ENCODE measurements at regions not wholly inside any gene's neighbourhood (a gene's known extent, or its start where the extent isn't known, plus 50 kb on each side); places are given as distances from the start of the nearest gene placed in this dataset.

- no peak overlapping the region for H3K4me2 ChIP-seq (ENCODE audit: low read length)
- H3K9ac ChIP-seq (ENCODE audit: low read depth, low read length), result no peak overlapping the region
- no peaks in the 10 kb centered on the region for H3K36me3 ChIP-seq (ENCODE audit: insufficient read depth, low read length)
- H3K9me3 ChIP-seq (replicated peaks; ENCODE audit: low read length), result no peaks in the 10 kb centered on the region
- no peaks in the 10 kb centered on the region for H3K27me3 ChIP-seq (ENCODE audit: control insufficient read depth, insufficient read depth, low read length)
- H3K4me3 ChIP-seq (ENCODE audit: low read length), result no peak overlapping the region
- H3K4me1 ChIP-seq (ENCODE audit: control insufficient read depth, insufficient read depth, low read length), result peaks cover 45% of the 10 kb centered on the region
Measured at GRCh38 chr9:109914280-109915027, 134.5 kb downstream of the PALM2AKAP2 start.

DNA sequence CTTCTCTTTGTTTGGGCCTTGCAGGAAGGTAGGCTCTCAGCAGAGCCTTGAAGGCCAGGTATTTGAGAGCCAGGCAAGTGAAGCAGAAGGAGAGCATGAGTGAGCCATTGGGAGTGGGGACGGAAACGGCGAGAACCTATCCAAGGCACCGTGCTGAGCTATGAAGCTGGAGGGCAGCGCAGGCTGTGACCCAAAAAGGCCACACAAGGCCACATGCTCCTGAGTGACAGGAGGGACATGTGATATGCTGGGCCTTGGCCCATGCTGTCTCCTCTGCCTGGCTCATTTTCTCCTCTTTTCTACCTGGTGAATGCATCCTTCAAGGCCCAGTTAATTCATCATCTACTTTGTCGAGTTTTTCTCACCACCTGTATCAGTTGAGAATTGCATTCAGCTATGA lies 136.3 kb downstream of the PALM2AKAP2 start:
- no peaks in the 10 kb centered on the region for H3K9me3 ChIP-seq (replicated peaks; ENCODE audit: low read length)
- H3K4me1 ChIP-seq (ENCODE audit: control insufficient read depth, insufficient read depth, low read length), result peaks cover 35% of the 10 kb centered on the region
- H3K4me3 ChIP-seq (ENCODE audit: low read length), result no peak overlapping the region
- no peak overlapping the region for H3K4me2 ChIP-seq (ENCODE audit: low read length)
- H3K36me3 ChIP-seq (ENCODE audit: insufficient read depth, low read length), result no peaks in the 10 kb centered on the region
- H3K27me3 ChIP-seq (ENCODE audit: control insufficient read depth, insufficient read depth, low read length), result no peaks in the 10 kb centered on the region
- H3K9ac ChIP-seq (ENCODE audit: low read depth, low read length), result no peak overlapping the region

DNA sequence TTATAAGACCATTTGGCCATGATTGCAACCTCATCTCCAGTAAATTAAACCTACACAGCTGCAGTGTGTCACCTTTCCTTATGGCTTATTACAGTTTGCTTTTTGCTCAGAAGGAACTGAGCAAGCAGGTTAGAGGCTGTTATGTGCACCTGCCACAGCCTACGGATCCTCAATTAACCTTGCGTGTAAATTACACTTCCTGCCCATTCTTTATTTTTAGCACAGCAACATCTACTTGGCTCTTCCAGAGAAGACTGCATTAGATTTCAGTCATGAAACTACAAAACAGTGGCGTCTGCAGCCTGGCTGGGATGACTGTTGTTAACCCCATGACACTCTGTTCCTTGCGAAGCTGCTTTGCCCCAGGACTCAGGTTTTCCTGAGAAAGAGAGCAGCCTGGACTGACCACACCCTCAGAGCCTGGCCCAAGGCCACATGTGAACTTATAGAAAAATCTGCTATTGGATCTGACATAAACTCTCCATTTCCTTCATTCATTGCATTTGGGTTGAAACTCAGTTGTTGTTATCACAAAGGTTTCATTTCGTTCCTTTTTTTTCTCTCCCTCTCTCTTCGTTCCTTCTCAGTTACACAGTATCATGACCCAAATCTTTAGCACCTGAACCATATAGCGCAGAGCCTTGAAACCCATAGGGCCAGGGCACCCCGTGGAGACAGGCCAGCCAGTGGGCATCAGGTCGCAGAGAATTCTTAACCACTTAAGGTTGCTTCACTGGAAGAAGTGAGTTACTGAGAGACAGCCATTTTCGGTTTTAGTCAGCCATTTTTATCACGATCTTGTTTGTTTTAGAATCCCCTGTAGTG lies 138.6 kb downstream of the PALM2AKAP2 start:
- Histone ChIP-seq H3K4me1 (ENCODE audit: control insufficient read depth, insufficient read depth, low read length) (peaks cover 14% of the 10 kb centered on the region), H3K36me3 (ENCODE audit: insufficient read depth, low read length) (no peaks in the 10 kb centered on the region), H3K4me2 (ENCODE audit: low read length) (no peak overlapping the region), H3K9me3 (replicated peaks; ENCODE audit: low read length) (no peaks in the 10 kb centered on the region), H3K27me3 (ENCODE audit: control insufficient read depth, insufficient read depth, low read length) (no peaks in the 10 kb centered on the region), H3K9ac (ENCODE audit: low read depth, low read length) (no peak overlapping the region), H3K4me3 (ENCODE audit: low read length) (no peak overlapping the region)

- Histone ChIP-seq H3K4me2 (ENCODE audit: low read length) (no peak overlapping the region), H3K9ac (ENCODE audit: low read depth, low read length) (no peak overlapping the region), H3K36me3 (ENCODE audit: insufficient read depth, low read length) (no peaks in the 10 kb centered on the region), H3K4me3 (ENCODE audit: low read length) (no peak overlapping the region), H3K9me3 (replicated peaks; ENCODE audit: low read length) (no peaks in the 10 kb centered on the region), H3K4me1 (ENCODE audit: control insufficient read depth, insufficient read depth, low read length) (peaks cover 7% of the 10 kb centered on the region), H3K27me3 (ENCODE audit: control insufficient read depth, insufficient read depth, low read length) (no peaks in the 10 kb centered on the region)
Measured at GRCh38 chr9:109919736-109920408, 139.9 kb downstream of the PALM2AKAP2 start.

DNA sequence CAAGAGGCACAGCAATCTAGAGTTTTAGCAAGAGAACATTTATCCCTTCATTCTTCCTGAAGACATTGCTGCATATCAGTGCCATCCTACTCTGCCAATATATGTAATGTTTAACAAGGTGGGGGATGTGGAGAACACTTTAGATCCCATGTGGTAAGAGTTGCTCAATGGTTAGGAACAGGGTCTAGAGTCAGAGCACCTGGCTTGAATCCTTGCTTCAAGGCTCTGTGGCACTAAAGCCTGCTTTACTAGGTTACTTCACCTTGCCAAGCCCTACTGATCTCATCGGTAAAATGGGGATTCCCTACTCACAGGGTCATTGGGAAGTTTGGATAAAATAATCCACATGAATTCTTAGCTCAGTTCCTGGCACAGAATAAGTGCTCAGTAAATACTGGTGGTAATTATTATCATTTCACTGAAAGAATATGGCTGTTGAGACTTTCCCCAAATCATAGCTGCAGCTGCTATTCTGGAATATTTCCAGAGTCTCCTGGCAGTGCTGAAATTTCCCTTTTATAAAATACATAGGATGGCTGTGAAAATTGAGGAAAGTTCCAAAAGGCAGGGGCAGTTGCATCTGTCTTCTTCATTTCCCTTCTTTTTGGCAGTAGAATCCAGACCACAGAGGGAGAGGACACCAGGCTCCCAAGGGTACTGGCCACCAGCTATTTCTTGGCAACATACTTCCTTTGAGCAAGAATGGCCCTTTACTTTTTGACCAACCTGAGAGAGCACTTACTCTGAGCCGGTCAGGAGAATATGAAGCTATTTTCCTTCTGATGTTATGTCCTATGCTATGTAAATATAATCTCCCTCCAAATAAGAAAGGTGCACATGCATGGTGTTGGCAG lies 142.8 kb downstream of the PALM2AKAP2 start:
- Histone ChIP-seq H3K9ac (ENCODE audit: low read depth, low read length) (no peak overlapping the region), H3K4me1 (ENCODE audit: control insufficient read depth, insufficient read depth, low read length) (peaks cover 7% of the 10 kb centered on the region), H3K4me2 (ENCODE audit: low read length) (no peak overlapping the region), H3K27me3 (ENCODE audit: control insufficient read depth, insufficient read depth, low read length) (no peaks in the 10 kb centered on the region), H3K36me3 (ENCODE audit: insufficient read depth, low read length) (no peaks in the 10 kb centered on the region), H3K4me3 (ENCODE audit: low read length) (no peak overlapping the region), H3K9me3 (replicated peaks; ENCODE audit: low read length) (no peaks in the 10 kb centered on the region)

- Histone ChIP-seq H3K4me1 (ENCODE audit: control insufficient read depth, insufficient read depth, low read length) (peaks cover 4% of the 10 kb centered on the region), H3K4me2 (ENCODE audit: low read length) (no peak overlapping the region), H3K27me3 (ENCODE audit: control insufficient read depth, insufficient read depth, low read length) (no peaks in the 10 kb centered on the region), H3K9ac (ENCODE audit: low read depth, low read length) (no peak overlapping the region), H3K9me3 (replicated peaks; ENCODE audit: low read length) (no peaks in the 10 kb centered on the region), H3K4me3 (ENCODE audit: low read length) (no peak overlapping the region), H3K36me3 (ENCODE audit: insufficient read depth, low read length) (no peaks in the 10 kb centered on the region)
Measured at GRCh38 chr9:109923471-109923760, 143.4 kb downstream of the PALM2AKAP2 start.

DNA sequence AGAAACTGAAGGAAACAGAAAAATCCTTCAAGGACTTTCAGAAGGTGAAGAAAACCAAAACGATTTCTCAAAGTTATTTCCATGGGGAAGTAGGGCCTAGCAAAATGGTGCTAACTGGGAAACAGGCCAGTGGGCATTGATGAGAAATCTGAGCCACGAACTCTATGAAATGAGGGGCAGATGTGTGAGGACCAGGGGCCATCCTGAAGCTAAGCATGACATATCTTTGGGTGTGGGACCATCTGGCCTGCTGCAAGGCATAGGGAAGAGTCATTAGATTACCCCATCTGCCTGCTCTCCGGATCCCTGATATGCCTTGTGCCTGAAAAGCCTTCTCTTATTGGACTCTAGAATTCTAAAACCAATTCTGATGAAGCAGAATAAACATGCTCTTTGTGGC lies 143.8 kb downstream of the PALM2AKAP2 start:
- Histone ChIP-seq H3K4me3 (ENCODE audit: low read length) (no peak overlapping the region), H3K4me2 (ENCODE audit: low read length) (no peak overlapping the region), H3K27me3 (ENCODE audit: control insufficient read depth, insufficient read depth, low read length) (no peaks in the 10 kb centered on the region), H3K36me3 (ENCODE audit: insufficient read depth, low read length) (no peaks in the 10 kb centered on the region), H3K4me1 (ENCODE audit: control insufficient read depth, insufficient read depth, low read length) (peaks cover under 1% of the 10 kb centered on the region), H3K9me3 (replicated peaks; ENCODE audit: low read length) (no peaks in the 10 kb centered on the region), H3K9ac (ENCODE audit: low read depth, low read length) (no peak overlapping the region)

- H3K36me3 ChIP-seq (ENCODE audit: insufficient read depth, low read length), result peaks cover 3% of the 10 kb centered on the region
- no peak overlapping the region for H3K4me3 ChIP-seq (ENCODE audit: low read length)
- H3K4me1 ChIP-seq (ENCODE audit: control insufficient read depth, insufficient read depth, low read length), result no peaks in the 10 kb centered on the region
- H3K4me2 ChIP-seq (ENCODE audit: low read length), result no peak overlapping the region
- H3K27me3 ChIP-seq (ENCODE audit: control insufficient read depth, insufficient read depth, low read length), result no peaks in the 10 kb centered on the region
- H3K9ac ChIP-seq (ENCODE audit: low read depth, low read length), result no peak overlapping the region
- H3K9me3 ChIP-seq (replicated peaks; ENCODE audit: low read length), result no peaks in the 10 kb centered on the region
Measured at GRCh38 chr9:109925799-109926198, 145.8 kb downstream of the PALM2AKAP2 start.

DNA sequence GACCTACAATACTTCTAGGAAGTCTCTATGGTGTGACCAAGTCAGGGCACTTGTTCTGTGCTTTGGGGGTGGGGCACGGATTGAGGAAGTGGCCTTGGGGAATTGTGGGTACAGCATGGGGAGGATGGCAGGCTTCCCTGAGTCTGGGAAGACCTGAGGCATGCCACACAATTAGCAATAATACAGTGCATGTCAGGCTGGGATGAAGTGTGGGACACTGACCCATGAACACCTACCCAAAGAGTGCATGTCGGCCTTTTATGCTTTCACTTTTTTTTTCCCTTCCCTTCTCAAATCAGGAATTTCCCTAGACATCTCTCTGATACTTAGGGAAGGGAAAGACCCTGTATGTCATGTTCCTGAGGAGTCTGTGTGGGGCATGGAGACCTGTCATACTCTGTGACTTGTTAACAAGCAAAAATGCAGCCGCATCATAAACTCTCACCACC lies 146.4 kb downstream of the PALM2AKAP2 start:
- Histone ChIP-seq H3K27me3 (ENCODE audit: control insufficient read depth, insufficient read depth, low read length) (no peaks in the 10 kb centered on the region), H3K4me2 (ENCODE audit: low read length) (no peak overlapping the region), H3K9me3 (replicated peaks; ENCODE audit: low read length) (no peaks in the 10 kb centered on the region), H3K4me1 (ENCODE audit: control insufficient read depth, insufficient read depth, low read length) (no peaks in the 10 kb centered on the region), H3K36me3 (ENCODE audit: insufficient read depth, low read length) (peaks cover 3% of the 10 kb centered on the region), H3K4me3 (ENCODE audit: low read length) (no peak overlapping the region), H3K9ac (ENCODE audit: low read depth, low read length) (no peak overlapping the region)

- Histone ChIP-seq H3K9me3 (replicated peaks; ENCODE audit: low read length) (no peaks in the 10 kb centered on the region), H3K4me1 (ENCODE audit: control insufficient read depth, insufficient read depth, low read length) (no peaks in the 10 kb centered on the region), H3K36me3 (ENCODE audit: insufficient read depth, low read length) (peaks cover 3% of the 10 kb centered on the region), H3K27me3 (ENCODE audit: control insufficient read depth, insufficient read depth, low read length) (no peaks in the 10 kb centered on the region), H3K4me2 (ENCODE audit: low read length) (no peak overlapping the region), H3K4me3 (ENCODE audit: low read length) (no peak overlapping the region), H3K9ac (ENCODE audit: low read depth, low read length) (no peak overlapping the region)
Measured at GRCh38 chr9:109931623-109932022, 151.6 kb downstream of the PALM2AKAP2 start.

Measured in skeletal muscle satellite cell (primary cell).